Left lung (tissue), 4 donors: ENCODE measurements at regions not wholly inside any gene's neighbourhood (a gene's known extent, or its start where the extent isn't known, plus 50 kb on each side); places are given as distances from the start of the nearest gene placed in this dataset.
A peak's percentile ranks its signal among the peaks of the same experiment; 100 is the strongest.
"Not testable (repeated sequence)": the region's sequence is repeated elsewhere in the genome, so short reads cannot be mapped to it uniquely, and the experiment has no call there.

Source experiments
- ATAC-seq: fragments of 200-7000 bp; cut with Tn5 transposase; one replicate; pipeline ENCODE4 v1.9.1; 2020; ENCODE audit warnings: moderate library complexity
- DNase-seq, 4 donors: peaks; one replicate each; pipeline ENCODE4 v3.0.0-alpha.2; 2013 to 2020
- H3K27ac ChIP-seq, 2 donors: fragments of 200-600 bp; sonication (generic) in 1 of 2; one replicate each; pipeline versions ENCODE4 v1.5.0 to v1.8.0; 2020 to 2021
- H3K27me3 ChIP-seq, 2 donors: fragments of 200-600 bp; sonication (generic) in 1 of 2; one replicate each; pipeline versions ENCODE4 v1.5.0 to v1.8.0; 2020 to 2021
- H3K36me3 ChIP-seq, 2 donors: fragments of 200-600 bp; sonication (generic) in 1 of 2; one replicate each; pipeline versions ENCODE4 v1.5.0 to v1.8.0; 2020 to 2021
- H3K4me1 ChIP-seq, 2 donors: fragments of 200-600 bp; one replicate each; pipeline ENCODE4 v1.8.0; 2021
- H3K4me3 ChIP-seq, 2 donors: fragments of 200-600 bp; sonication (generic) in 1 of 2; one replicate each; pipeline versions ENCODE4 v1.5.0 to v1.8.0; 2020 to 2021; ENCODE audit warnings: mild to moderate bottlenecking in 1 of 2
- H3K9me3 ChIP-seq, 2 donors: fragments of 200-600 bp; sonication (generic) in 1 of 2; one replicate each; pipeline versions ENCODE4 v1.5.0 to v1.8.0; 2020 to 2021
- CTCF ChIP-seq, 2 donors: fragments of 200-600 bp; sonication (generic) in 1 of 2; IDR thresholded peaks; one replicate each; pipeline versions ENCODE4 v1.5.0 to v1.8.0; 2021; ENCODE audit warnings: antibody characterized with exemption in 2 of 2
- intact Hi-C, 2 donors: fragments of 100-400 bp; cut with DNase I; formaldehyde crosslinking; loops; one replicate each; pipeline versions ENCODE4 v1.11.2 to v1.14.2; 2022
- donor health status: DM: no; HTN: yes; CAD: no.
- donor health status: DM: no; HTN: no; CAD: no.

GRCh38 chr7:56483153-56483552 is 366.9 kb upstream of the NUPR2 start:
- Histone ChIP-seq H3K4me1 (no peaks in the 10 kb centered on the region), H3K9me3 (peaks cover 0 to 100% of the 10 kb centered on the region in 2 donors), H3K27ac (no peak overlapping the region), H3K4me3 (no peak overlapping the region), H3K36me3 (no peaks in the 10 kb centered on the region), H3K27me3 (no peaks in the 10 kb centered on the region)
- ATAC-seq (no peak), DNase-seq (peak in 1 of 4 donors; percentile 61)
- TF ChIP-seq CTCF (IDR thresholded peaks at IDR 0.05) = no peak
- intact Hi-C loops = no loop called here

- Histone ChIP-seq H3K4me1 (no peaks in the 10 kb centered on the region), H3K27ac (no peak overlapping the region), H3K36me3 (no peaks in the 10 kb centered on the region), H3K9me3 (peaks cover 0 to 100% of the 10 kb centered on the region in 2 donors), H3K27me3 (no peaks in the 10 kb centered on the region), H3K4me3 (no peak overlapping the region)
- ATAC-seq (no peak), DNase-seq (no peak)
- intact Hi-C loops = no loop called here
- no peak for TF ChIP-seq CTCF (IDR thresholded peaks at IDR 0.05)
Measured at GRCh38 chr7:56479748-56480147, 363.5 kb upstream of the NUPR2 start.

- Histone ChIP-seq H3K4me3 (no peak overlapping the region), H3K4me1 (no peaks in the 10 kb centered on the region), H3K9me3 (peaks cover 0 to 100% of the 10 kb centered on the region in 2 donors), H3K36me3 (no peaks in the 10 kb centered on the region), H3K27me3 (no peaks in the 10 kb centered on the region), H3K27ac (no peak overlapping the region)
- intact Hi-C loops = no loop called here
- no peak for ATAC-seq
- DNase-seq = no peak
- no peak for TF ChIP-seq CTCF (IDR thresholded peaks at IDR 0.05)
Measured at GRCh38 chr7:56479136-56479535, 362.9 kb upstream of the NUPR2 start.

- no peak for ATAC-seq
- Histone ChIP-seq H3K27me3 (no peaks in the 10 kb centered on the region), H3K36me3 (no peaks in the 10 kb centered on the region), H3K4me3 (no peak overlapping the region), H3K9me3 (peaks cover 4 to 100% of the 10 kb centered on the region in 2 donors), H3K27ac (no peak overlapping the region), H3K4me1 (no peaks in the 10 kb centered on the region)
- no peak for DNase-seq
- TF ChIP-seq CTCF (IDR thresholded peaks at IDR 0.05) = no peak
- intact Hi-C loops = no loop called here
Measured at GRCh38 chr7:56474271-56474670, 358.1 kb upstream of the NUPR2 start.

GRCh38 chr7:56471811-56472210 is 355.6 kb upstream of the NUPR2 start:
- intact Hi-C loops = no loop called here
- no peak for TF ChIP-seq CTCF (IDR thresholded peaks at IDR 0.05)
- Histone ChIP-seq H3K4me3 (no peak overlapping the region), H3K4me1 (no peaks in the 10 kb centered on the region), H3K27me3 (no peaks in the 10 kb centered on the region), H3K9me3 (peaks cover 4 to 100% of the 10 kb centered on the region in 2 donors), H3K36me3 (no peaks in the 10 kb centered on the region), H3K27ac (no peak overlapping the region)
- ATAC-seq (no peak), DNase-seq (no peak)

- intact Hi-C loops, H3K4me1 ChIP-seq, H3K27me3 ChIP-seq, H3K4me3 ChIP-seq, DNase-seq, H3K36me3 ChIP-seq, ATAC-seq, H3K27ac ChIP-seq: not testable (repeated sequence)
- H3K9me3 ChIP-seq = peaks cover 13 to 100% of the 10 kb centered on the region in 2 donors
Measured at GRCh38 chr7:56466607-56467525, 350.6 kb upstream of the NUPR2 start.
